ENCODE measurements at regions not wholly inside any gene's neighbourhood (a gene's known extent, or its start where the extent isn't known, plus 50 kb on each side); places are given as distances from the start of the nearest gene placed in this dataset.
A peak's percentile ranks its signal among the peaks of the same experiment; 100 is the strongest.

- H3K4me3 ChIP-seq (ENCODE audit: low read depth, low read length): no peak overlapping the region
- in situ Hi-C loops (cut with HindIII; ENCODE audit: low sequenced_read_pairs): no loop called here
- DNase-seq (ENCODE audit: low read depth, low spot score): peak; percentile 39
- TF ChIP-seq CTCF (IDR thresholded peaks at IDR 0.05; ENCODE audit: low read depth, low read length): no peak
These were observed 241.0 kb downstream of the ADGRG6 start for GRCh38 chr6:142542704-142543233.

- no peak for TF ChIP-seq CTCF (IDR thresholded peaks at IDR 0.05; ENCODE audit: low read depth, low read length)
- H3K4me3 ChIP-seq (ENCODE audit: low read depth, low read length): no peak overlapping the region
- no peak for DNase-seq (ENCODE audit: low read depth, low spot score)
- in situ Hi-C loops (cut with HindIII; ENCODE audit: low sequenced_read_pairs): no loop called here
These were observed 241.8 kb downstream of the ADGRG6 start for GRCh38 chr6:142543606-142544005.

GRCh38 chr6:142544199-142544838, 242.5 kb downstream of the ADGRG6 start:
- DNase-seq (ENCODE audit: low read depth, low spot score): no peak
- H3K4me3 ChIP-seq (ENCODE audit: low read depth, low read length): no peak overlapping the region
- no peak for TF ChIP-seq CTCF (IDR thresholded peaks at IDR 0.05; ENCODE audit: low read depth, low read length)
- in situ Hi-C loops (cut with HindIII; ENCODE audit: low sequenced_read_pairs): no loop called here

- TF ChIP-seq CTCF (IDR thresholded peaks at IDR 0.05; ENCODE audit: low read depth, low read length): no peak
- no peak for DNase-seq (ENCODE audit: low read depth, low spot score)
- in situ Hi-C loops (cut with HindIII; ENCODE audit: low sequenced_read_pairs): no loop called here
- H3K4me3 ChIP-seq (ENCODE audit: low read depth, low read length): no peak overlapping the region
These were observed 243.3 kb downstream of the ADGRG6 start for GRCh38 chr6:142545147-142545546.

GRCh38 chr6:142548566-142548965, 246.8 kb downstream of the ADGRG6 start:
- DNase-seq (ENCODE audit: low read depth, low spot score): no peak
- TF ChIP-seq CTCF (IDR thresholded peaks at IDR 0.05; ENCODE audit: low read depth, low read length): no peak
- no peak overlapping the region for H3K4me3 ChIP-seq (ENCODE audit: low read depth, low read length)
- in situ Hi-C loops (cut with HindIII; ENCODE audit: low sequenced_read_pairs): no loop called here

GRCh38 chr6:142550310-142551063, 248.7 kb downstream of the ADGRG6 start:
- H3K4me3 ChIP-seq (ENCODE audit: low read depth, low read length): no peak overlapping the region
- no peak for DNase-seq (ENCODE audit: low read depth, low spot score)
- TF ChIP-seq CTCF (IDR thresholded peaks at IDR 0.05; ENCODE audit: low read depth, low read length): no peak
- in situ Hi-C loops (cut with HindIII; ENCODE audit: low sequenced_read_pairs): no loop called here
